ENCODE measurements at regions not wholly inside any gene's neighbourhood (a gene's known extent, or its start where the extent isn't known, plus 50 kb on each side); places are given as distances from the start of the nearest gene placed in this dataset.

- TF ChIP-seq, protein P1, sequence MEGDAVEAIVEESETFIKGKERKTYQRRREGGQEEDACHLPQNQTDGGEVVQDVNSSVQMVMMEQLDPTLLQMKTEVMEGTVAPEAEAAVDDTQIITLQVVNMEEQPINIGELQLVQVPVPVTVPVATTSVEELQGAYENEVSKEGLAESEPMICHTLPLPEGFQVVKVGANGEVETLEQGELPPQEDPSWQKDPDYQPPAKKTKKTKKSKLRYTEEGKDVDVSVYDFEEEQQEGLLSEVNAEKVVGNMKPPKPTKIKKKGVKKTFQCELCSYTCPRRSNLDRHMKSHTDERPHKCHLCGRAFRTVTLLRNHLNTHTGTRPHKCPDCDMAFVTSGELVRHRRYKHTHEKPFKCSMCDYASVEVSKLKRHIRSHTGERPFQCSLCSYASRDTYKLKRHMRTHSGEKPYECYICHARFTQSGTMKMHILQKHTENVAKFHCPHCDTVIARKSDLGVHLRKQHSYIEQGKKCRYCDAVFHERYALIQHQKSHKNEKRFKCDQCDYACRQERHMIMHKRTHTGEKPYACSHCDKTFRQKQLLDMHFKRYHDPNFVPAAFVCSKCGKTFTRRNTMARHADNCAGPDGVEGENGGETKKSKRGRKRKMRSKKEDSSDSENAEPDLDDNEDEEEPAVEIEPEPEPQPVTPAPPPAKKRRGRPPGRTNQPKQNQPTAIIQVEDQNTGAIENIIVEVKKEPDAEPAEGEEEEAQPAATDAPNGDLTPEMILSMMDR (IDR thresholded peaks at IDR 0.05), result no peak
- TF ChIP-seq POLR2A (IDR thresholded peaks at IDR 0.05) (no peak), POLR2AphosphoS5 (IDR thresholded peaks at IDR 0.05; ENCODE audit: insufficient read depth in 1 of 2, low read depth in 1 of 2) (no peak)
Observed at GRCh38 chr6:164928057-164928727, 381.2 kb downstream of the C6orf118 start.
